ENCODE measurements at regions not wholly inside any gene's neighbourhood (a gene's known extent, or its start where the extent isn't known, plus 50 kb on each side); places are given as distances from the start of the nearest gene placed in this dataset.
A peak's percentile ranks its signal among the peaks of the same experiment; 100 is the strongest.

DNA sequence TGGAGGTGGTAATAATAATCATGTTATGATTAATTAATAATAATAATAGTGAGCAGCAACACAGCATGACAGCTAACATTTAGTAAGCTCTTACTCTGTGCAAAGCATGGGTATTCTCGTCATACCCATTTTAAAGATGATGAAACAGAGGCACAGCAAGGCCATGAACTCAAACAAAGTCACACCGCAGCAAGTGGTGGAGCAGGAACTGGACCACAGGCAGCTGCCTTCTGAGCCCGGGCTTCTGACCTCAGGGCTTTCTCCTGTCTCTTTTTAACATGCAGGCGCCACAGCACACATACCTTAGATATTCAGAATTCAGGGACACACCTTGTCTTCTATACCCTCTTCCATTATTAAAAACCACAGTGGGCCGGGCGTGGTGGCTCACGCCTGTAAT lies 50.7 kb upstream of the SPATA12 start:
- DNase-seq: no peak

DNA sequence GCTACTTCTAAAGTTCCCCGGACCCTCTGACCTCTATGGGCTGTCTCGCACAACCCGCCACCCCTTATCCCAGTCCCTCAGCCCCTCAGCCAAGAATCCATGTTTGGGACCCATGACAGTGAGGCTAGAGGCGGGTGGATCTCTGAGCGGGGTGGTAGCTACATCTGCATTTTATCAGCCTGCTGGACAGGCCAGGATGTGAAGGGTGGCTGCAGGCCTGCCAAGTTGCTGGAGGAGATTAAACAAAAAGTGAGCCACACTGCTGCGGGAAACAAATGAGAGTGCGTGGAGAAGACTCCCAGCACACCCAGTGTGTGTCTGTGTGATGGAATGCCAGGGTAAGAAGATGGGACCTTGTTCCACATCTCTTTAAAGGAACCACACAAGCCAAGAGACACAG lies 51.1 kb upstream of the SPATA12 start:
- DNase-seq: no peak

DNA sequence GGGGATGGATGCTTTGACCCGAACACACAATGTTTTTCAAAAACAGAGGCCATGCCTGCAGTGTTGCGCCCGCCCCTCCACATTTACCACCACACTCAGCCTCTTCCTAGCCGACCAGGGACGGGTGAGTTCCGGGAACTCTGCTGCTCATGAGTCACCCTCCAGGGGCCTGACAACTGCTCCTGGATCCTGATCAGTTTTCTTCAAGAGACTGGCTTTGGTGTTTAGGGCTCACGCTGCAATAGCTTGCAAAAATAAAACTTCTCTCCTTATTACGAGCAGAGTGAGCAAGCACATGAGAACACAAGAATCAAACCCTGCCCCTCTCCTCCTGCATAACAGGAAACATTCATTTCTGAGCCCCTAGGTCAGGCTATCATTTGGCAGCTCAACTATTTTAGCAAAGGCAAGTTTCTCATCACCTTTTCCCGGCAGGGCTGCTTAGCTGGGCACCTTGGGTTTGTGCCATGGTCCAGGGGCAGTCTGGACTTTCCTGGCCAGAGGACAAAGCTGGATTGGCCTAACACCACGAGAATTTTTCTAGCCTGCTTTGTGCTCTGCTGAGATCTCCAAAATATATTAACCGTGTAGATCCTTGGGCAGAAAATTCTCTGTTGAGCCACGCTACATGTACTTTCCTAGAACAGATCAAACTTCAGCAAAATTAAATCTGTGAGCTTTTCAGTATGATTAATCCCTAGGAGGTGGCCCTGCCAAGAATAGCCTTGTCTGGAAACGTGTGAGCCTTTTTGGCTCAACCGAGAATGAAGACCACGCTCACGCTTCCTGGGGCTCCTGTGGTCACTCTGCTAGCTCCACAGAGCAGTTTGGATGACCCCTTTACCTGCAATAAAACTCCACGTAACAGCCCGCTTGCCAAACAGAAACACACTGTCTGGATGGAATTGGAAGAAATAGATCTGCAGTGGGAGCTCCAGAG lies 52.7 kb upstream of the SPATA12 start:
- peak; percentile 72 for DNase-seq

DNA sequence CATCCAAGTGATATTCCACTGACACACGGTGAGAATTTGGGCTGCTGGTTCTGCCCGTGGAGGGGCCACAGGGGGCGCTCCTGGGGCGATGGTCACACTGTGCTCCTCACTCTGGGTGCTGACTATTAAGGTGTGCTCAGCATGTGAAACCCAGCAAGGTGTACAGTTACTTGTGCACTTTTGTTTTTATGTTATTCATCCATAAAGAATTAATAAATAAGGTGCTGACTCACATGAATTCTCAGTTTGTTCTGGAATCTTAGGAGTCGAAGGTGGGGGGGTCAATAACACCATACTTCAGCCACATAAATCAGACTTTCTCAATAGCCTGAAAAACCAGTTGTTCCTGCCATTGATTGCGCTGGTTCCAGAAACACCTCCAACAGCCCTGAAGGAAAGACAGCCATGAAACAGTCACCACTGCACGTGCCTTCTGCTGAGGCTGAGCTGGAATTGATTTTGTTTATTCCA lies 53.5 kb upstream of the SPATA12 start:
- no peak for DNase-seq

DNA sequence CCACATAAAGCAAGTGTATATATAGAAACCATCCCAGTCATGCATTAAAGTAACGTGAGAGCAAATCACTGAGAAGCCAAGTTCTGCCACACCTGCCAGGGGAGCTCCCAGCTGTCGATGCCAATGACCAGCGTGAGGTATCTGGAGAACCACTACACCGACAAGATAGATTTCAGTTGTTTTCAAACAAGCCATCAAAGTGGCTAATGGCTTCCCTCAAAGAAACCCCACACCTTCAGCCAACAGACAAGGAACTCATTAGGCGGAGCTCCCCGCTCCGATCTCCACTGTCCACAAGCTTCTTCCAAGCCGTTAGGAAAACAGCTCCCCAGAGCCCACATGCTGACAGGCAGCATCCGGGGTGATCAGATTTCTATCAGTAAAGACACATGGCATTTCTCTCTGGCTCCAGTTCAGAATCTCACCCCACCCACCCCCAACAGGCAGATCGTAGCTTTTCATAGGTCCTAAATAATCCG lies 54.2 kb upstream of the SPATA12 start:
- no peak for DNase-seq

DNA sequence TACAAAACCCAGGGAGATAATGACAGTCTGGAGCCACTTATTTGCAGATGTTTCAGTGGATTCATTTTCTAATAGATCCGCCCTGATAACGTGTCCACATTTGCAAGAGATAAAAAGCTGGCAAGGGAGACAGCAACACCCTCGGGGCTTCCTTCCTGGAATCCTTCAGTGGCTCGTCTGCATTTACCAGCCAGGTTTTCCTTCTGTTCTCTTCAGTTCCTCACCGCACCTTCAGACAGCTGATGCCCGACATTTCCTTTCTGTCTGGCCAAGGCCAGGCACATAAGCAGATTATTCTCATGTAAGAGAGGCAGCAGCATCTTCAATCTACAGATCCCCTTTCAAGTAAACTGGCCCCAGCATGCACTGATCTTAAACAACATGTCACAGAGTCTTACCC lies 56.2 kb upstream of the SPATA12 start:
- no peak for DNase-seq

DNA sequence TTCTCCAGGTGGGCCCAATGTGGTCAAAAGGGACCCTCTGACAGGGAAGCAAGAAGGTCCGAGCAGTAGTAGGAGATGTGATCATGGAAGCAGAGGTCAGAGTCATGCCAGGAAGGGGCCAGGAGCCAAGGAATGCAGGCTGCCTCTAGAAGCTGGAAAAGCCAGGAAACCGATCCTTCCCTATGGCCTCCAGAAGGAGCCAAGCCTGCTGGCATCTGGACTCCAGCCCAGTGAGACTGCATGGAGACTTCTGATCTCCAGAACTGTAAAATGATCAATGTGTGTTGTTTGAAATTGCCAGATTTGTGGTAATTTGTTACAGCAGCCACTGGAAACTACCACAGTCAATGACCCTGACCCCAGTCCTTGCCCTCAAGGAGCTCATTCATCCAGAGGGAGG lies 56.8 kb upstream of the SPATA12 start:
- DNase-seq: no peak

DNA sequence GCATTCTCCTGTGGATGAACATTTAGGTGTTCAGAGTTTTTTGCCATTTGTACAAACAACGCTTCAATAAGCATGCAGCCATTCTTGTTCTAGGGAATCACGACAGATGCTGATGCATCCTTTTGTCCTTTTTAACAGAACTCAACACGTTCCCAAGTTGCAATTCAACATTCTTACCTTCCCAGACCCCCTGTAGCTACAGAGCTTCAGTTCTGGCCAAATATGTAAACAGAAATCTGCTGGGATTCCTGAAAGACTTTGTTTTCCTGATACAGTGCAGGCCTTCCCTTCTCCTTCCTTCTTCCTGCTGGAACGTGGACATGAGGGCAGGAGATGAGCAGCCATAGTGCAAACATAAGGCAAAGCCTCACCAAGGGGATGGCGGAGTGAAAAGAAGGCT lies 59.1 kb upstream of the SPATA12 start:
- no peak for DNase-seq

DNA sequence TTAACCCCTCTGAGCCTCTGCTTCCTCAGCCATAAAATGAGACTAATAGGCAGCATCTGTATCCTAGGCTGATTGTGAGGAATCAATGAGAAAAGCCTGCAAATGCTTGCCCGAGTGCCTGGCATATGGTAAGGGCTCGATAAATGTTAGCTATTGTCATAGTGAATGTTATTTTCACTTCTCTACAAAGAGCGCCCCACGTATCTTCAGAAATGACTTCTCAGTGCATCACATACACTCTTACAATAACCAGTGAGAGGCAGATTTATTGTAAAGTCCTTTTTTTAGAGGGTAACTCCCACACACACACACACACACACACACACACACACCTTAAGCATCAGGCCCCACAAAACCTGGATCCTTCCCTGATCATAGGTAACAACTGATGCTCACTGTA lies 60.5 kb upstream of the SPATA12 start:
- no peak for DNase-seq

DNA sequence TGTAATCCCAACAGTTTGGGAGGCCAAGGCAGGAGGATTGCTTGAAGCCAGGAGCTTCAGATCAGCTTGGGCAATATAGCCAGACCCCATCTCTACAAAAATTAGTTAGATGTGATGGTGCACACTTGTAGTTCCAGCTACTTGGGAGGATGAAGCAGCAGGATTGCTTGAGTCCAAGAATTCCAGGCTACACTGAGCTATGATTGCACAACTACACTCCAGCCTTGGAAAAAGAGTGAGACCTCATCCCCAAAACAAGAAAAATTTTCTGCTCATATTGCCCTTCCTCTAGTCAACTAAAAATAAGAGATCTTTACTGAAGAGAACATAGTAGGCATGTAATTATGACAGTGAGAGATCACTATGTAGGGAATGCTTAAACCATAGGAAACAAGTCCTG lies 60.9 kb upstream of the SPATA12 start:
- DNase-seq: no peak

DNA sequence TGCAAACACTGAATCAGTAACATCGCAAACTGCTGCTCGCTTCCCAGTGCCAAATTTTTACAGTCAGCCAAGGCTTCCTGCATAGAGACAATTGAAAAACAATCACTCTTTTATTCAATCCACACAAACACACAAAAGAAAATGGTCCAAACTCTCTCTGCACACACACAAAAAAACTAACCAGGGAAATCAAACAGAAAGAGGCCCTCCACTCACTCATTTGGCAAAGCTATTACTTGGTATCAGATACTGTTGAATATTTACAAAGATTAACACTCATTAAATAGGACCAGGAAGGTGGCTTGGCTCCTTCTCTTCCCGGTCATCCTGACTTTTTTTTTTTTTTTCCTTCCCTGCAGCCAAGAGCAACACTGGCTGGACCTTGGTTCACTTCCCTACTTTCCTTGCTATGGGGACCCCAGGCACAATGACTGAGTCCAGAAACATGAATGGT lies 62.4 kb upstream of the SPATA12 start:
- DNase-seq: no peak

DNA sequence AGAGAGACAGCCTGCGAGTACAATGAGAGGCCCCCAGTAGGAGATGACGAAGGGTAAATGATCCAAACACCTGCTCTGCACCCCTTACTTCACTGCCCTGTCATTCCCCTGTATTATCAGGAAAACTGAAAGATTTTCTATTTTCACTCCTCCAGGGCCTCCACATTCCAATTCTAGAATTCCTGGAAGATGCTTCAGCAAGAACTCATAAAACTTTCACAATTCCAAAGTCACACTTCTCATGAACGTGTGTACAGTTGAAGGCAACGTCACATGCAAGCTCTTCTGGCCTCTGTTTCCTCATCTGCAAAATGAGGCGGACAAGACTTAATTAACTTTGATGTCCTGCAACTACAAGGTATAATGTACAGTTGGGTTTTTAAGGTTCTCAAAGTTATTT lies 62.8 kb upstream of the SPATA12 start:
- DNase-seq: no peak

DNA sequence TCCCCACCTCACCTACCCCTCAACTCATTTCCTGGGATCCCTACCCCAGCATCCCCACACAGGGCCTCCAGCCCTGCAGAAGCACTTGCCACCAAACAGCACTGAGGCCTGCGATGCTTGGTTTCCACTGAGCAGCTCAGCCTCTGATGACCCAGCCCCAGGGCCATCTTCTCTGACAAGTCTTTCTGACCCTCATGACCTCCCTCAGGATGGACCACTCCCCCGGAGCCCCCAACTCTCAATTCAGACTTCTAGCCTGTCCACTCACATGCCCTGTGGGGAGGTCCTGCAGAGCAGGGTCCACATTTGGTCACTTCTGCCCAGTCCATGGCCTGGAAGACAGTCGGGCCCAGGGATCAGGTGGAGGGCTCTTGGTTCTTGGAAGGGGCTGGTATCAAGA lies 63.4 kb upstream of the SPATA12 start:
- DNase-seq: no peak

DNA sequence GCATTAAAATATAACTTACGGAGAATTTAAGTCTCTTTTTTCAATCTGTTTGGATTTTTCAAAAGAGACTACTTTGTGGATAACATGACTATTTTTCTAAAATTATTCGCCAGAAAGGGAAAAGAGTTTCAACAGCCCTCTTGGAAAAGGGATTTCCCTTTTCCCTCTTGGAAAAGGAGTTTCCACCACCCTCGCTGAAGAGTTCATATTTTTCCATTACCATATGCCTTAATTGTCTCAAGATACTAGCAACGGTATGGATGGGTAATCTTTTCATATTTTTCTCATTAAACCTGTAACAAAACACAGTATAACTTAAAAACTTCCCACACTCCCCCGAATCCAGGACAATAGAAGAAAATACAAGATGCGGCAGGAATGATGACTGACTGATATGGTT lies 66.1 kb upstream of the SPATA12 start:
- DNase-seq: no peak

DNA sequence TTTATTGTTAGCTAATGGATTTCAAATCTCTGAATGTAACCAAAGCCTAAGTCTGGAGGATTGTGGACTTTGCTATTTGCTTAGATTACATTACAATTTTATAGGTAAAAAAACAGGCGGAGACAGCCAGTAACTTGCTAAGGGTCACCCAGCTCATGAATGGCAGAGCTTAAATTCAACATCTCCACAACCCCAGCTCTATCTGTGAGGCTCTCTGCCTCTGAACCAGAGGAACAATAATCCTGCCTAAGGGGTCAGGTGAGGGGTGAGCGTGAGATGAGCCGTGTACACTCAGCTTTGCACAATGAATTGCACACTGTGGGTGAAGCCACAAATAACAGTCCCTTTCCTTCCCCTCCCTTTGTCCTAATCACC lies 69.8 kb upstream of the SPATA12 start:
- DNase-seq: no peak

DNA sequence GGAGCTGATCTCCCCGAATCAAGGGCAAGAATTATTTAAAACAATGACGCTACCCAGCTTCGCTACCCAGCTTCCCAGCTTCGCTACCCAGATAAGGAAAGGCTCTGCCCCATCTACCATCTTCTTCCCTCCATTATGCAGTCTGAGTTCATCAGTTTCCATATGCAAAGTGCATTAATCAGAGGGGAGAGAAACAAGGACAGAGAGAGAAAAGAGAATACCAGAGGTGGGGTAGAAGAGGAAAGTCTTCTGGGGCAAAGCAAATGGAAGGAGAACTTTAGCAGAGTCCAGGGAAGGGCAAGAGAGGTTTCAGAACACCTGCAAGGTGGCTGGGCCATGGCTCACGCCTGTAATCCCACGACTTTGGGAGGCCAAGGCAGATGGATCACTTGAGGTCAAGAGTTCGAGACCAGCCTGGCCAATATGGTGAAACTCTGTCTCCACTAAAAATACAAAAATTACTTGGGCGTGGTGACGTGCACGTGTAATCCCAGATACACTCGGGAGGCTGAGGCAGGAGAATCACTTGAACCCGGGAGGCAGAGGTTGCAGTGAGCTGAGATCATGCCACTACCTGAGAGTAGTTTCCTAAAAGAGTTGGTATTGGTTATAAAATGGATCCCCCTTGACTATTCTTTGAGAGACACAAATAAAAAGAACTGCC lies 70.4 kb upstream of the SPATA12 start:
- DNase-seq: no peak

DNA sequence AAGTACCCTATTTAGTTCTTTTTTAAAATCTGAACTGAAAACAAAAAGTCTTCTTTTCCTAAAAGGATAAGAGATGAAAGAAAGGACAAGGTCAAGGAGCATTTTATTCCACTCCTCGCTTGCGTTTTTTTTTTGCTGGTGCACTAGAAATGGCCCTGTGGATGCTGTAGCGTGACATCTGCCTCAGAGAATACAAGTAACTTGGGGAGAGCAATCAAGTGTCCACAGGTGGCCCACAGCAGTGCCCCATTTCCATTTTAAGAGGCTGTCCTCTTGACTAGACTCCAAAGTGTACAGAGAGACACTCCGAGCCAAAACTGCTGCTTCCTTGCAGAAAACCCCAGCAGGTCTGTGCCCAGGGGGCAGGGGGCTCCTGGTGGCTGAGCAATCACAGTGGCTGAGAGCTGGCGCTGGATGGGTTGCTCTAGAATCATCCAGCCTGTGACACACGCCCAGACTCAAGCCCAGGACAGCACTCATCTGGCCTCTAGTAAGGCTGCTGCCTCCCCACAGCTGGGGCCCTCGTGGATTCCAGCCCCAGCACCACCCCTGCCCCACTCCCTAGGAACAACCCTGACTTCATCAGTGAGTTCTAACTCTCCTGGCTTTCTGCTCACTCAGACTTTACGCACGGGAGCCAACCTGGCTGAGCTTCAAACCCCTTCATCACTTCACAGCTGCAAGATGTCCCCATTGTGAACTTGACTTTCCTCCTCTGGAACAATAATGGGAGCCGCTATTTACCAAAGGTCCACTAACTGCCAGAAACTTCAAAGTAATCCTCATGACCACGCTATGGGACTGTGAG lies 71.1 kb upstream of the SPATA12 start:
- peak; percentile 83 for DNase-seq

DNA sequence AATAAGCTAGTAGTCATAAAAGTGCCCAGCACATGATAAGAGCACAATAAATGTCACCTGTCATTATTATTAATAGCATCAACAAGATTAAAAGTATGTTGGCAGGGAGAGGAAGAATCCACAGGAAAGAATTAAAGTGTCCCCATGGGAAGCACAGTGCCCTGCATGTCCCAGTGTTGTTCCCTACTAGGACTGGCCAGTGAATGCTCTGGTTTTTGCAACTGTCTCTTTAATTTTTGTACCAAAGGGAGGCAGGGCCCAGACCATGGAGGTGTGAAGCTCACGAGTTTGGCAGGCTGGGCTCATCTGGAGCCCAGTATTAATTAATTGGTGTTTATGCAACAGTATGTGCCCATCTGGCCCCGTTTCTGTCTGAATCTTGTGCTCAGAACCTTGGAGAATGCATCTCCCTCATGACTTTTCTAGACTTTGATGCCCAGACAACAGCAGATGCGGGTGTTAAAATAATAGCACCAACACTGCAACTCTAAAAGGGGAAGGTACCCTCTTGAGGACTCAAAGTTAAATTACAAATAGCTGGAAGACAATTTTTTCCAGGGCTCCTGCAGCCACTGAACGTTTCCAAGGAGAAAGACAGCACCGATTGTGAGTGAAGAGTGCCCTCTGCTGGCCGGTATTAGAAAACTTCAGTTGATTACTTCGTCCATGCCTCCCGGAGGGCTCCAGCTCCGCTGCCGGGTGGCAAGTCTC lies 71.9 kb upstream of the SPATA12 start:
- DNase-seq: peak; percentile 90

DNA sequence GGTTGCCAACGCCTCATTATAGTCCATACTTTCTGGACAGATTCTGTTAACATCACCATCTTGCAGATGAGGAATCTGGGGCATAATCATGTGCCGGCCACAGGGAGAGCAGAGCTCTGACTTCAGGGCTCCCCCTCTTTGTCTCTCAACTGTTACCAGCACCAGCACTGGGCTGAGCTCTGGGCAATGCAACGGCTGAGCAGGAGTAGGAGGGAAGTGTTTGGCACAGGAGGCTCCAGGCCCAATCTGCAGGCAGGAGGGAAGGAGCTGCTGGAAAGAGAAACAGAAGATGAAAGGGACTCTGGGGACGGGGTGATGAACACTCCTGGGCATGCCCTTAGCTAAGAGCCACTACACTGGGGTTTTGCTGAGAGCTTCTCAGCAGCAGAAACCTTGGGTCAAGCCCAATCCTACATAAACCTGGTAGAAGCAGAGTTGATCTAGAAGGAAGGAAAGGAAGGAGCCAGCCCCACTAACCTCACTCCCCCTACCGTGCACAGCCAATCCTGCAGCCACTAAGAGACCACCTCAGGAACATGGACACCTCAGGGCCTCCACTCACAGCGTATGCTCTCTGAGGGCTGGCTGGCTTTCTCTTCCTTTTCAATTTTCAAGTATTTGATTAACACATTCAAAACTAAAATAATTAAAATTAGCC lies 73.1 kb upstream of the SPATA12 start:
- no peak for DNase-seq

DNA sequence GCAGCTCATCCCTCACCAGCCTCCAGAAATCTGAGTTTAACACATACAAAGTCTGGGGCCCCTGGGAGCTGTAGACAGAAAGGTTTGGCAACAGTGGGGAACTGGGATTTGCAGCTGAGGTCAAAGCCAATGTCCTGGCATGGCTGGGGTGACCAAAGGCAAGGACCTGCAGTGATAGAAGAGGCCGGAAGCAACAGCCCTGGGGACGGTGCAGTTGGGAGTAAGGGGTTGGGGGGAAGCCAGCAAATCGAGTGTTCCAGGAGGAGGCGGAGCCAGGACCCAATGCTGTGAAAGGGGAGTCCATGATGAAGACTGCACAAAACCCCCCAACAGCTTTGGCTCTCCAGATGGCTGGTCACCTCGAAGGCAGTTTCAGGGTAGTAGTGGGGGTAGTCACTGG lies 74.1 kb upstream of the SPATA12 start:
- no peak for DNase-seq

DNA sequence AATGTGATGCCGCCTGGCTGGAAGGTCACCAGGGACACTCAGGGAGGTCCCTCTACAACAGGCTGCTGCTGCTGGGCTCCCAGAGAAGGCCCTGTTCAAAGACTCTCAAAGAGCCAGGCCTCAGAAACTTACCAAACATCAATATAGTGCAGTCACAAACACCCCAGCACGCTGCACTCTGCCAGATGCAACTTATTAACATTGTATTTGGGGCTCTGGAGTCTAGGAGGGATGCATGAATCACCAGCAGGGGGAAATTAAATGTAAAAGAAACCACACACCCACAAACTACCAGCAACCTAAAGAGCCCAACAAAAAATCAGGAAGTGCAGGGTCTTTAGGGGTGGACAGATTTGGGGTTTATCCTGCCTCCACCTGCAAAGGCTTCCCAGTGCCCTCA lies 74.6 kb upstream of the SPATA12 start:
- DNase-seq: no peak
